Keratinocyte (primary cell): ENCODE measurements at regions not wholly inside any gene's neighbourhood (a gene's known extent, or its start where the extent isn't known, plus 50 kb on each side); places are given as distances from the start of the nearest gene placed in this dataset.

Source experiments
- DNase-seq: peaks from one replicate; pipeline ENCODE4 v3.0.0-alpha.2; 2011; ENCODE audit warnings: low read depth, missing footprints, low spot score
- FAIRE-seq: peaks from 2 replicates; lab custom pipeline; 2011; peaks lifted over from hg19 to GRCh38; lab: Jason Lieb, UNC
- H2AFZ ChIP-seq: 2 replicates; pipeline ENCODE4 v1.6.0; 2012; ENCODE audit warnings: low read length, control low read depth, inconsistent platforms; ENCODE audit not compliant: control insufficient read depth
- H3K27ac ChIP-seq: 2 replicates; pipeline ENCODE4 v1.5.1; 2011; ENCODE audit warnings: low read length; ENCODE audit not compliant: control insufficient read depth, insufficient read depth
- H3K27me3 ChIP-seq: 3 replicates; pipeline ENCODE4 v1.6.0; 2011; ENCODE audit warnings: low read length; ENCODE audit not compliant: control insufficient read depth, insufficient read depth; ENCODE audit errors: extremely low read depth
- H3K36me3 ChIP-seq, 2 experiments: 2 replicates in 1 of 2; 3 replicates in 1 of 2; pipeline ENCODE4 v1.5.1; 2011; ENCODE audit warnings: low read length in 2 of 2, mild to moderate bottlenecking in 1 of 2; ENCODE audit not compliant: control insufficient read depth in 2 of 2, insufficient read depth in 2 of 2; ENCODE audit errors: extremely low read depth in 1 of 2
- H3K4me1 ChIP-seq: 3 replicates; pipeline ENCODE4 v1.5.1; 2011; ENCODE audit warnings: low read length; ENCODE audit not compliant: control insufficient read depth, insufficient read depth; ENCODE audit errors: extremely low read depth
- H3K4me2 ChIP-seq: 3 replicates; pipeline ENCODE4 v1.6.0; 2011; ENCODE audit warnings: low read depth, low read length; ENCODE audit not compliant: control insufficient read depth, insufficient read depth; ENCODE audit errors: extremely low read depth
- H3K4me3 ChIP-seq, 3 experiments: fragments of 200-600 bp in 1 of 3; sonication (generic) in 1 of 3; 2 replicates in 2 of 3; 3 replicates in 1 of 3; pipeline ENCODE4 v1.5.1; 2011 to 2016; ENCODE audit warnings: low read length in 3 of 3, mild to moderate bottlenecking in 3 of 3, control low read depth in 2 of 3, inconsistent platforms in 1 of 3, low read depth in 1 of 3, mixed read lengths in 1 of 3, mixed run types in 1 of 3, moderate library complexity in 1 of 3; ENCODE audit not compliant: control insufficient read depth in 2 of 3, insufficient read depth in 2 of 3; ENCODE audit errors: extremely low read depth in 1 of 3
- H3K79me2 ChIP-seq: 2 replicates; pipeline ENCODE4 v1.6.0; 2012; ENCODE audit warnings: low read length; ENCODE audit not compliant: control insufficient read depth, insufficient read depth
- H3K9ac ChIP-seq: 3 replicates; pipeline ENCODE4 v1.6.0; 2011; ENCODE audit warnings: low read length; ENCODE audit not compliant: control insufficient read depth, insufficient read depth; ENCODE audit errors: extremely low read depth
- H3K9me1 ChIP-seq: 3 replicates; pipeline ENCODE4 v1.6.0; 2011; ENCODE audit warnings: low read length; ENCODE audit not compliant: control insufficient read depth, insufficient read depth; ENCODE audit errors: extremely low read depth
- H3K9me3 ChIP-seq: 2 replicates; pipeline ENCODE4 v1.5.1; 2012; ENCODE audit warnings: low read depth, low read length; ENCODE audit not compliant: control insufficient read depth
- H4K20me1 ChIP-seq: 3 replicates; pipeline ENCODE4 v1.6.0; 2011; ENCODE audit warnings: low read length; ENCODE audit not compliant: control insufficient read depth, insufficient read depth; ENCODE audit errors: extremely low read depth
- CTCF ChIP-seq, 3 experiments: IDR thresholded peaks in 1 of 3; conservative IDR thresholded peaks in 1 of 3; optimal IDR thresholded peaks in 1 of 3; 2 replicates in 2 of 3; 3 replicates in 1 of 3; pipeline versions ENCODE3 to v1.5.1; 2011; ENCODE audit warnings: low read length in 3 of 3, mild to moderate bottlenecking in 3 of 3, moderate library complexity in 2 of 3, control low read depth in 1 of 3, inconsistent platforms in 1 of 3; ENCODE audit not compliant: insufficient read depth in 2 of 3; ENCODE audit errors: extremely low read depth in 1 of 3
- EZH2 ChIP-seq: IDR thresholded peaks from one replicate; pipeline ENCODE4 v1.6.1; 2012; ENCODE audit warnings: inconsistent platforms, mild to moderate bottlenecking, low read length, moderate library complexity
- dilution Hi-C: fragments of 300-500 bp; cut with MboI; formaldehyde crosslinking; loops from one replicate; pipeline ENCODE4 v1.7.0; 2020; ENCODE audit warnings: low sequenced_read_pairs; ENCODE audit not compliant: extremely low pct_ligation_motif_present

DNA sequence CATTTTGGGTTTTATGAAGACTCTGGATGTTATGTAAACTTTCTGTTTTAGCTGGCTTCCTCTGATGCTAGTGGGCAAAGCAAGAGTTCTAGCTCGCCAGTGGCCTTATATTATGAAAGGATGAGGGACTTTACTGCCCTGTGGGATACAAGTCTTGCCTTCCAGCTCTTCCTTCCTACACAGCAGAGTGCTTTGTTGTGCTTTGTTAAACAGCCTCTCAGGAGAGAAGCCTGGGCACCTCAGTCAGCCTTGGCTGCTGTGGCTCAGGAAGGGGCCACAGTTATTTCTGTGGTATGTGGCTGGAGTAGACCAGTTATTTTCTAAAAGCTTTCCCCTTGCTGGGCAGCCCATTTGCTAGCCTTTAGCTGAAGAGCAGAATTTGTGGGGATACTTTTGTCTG lies 69.5 kb upstream of the SUCLG2 start:
- H2AFZ ChIP-seq, result no peak overlapping the region
- no peaks in the 10 kb centered on the region for H3K27me3 ChIP-seq
- DNase-seq, result no peak
- H3K9me3 ChIP-seq, result no peaks in the 10 kb centered on the region
- H3K9ac ChIP-seq, result no peak overlapping the region
- H3K4me1 ChIP-seq, result no peaks in the 10 kb centered on the region
- H3K27ac ChIP-seq, result no peak overlapping the region
- H3K79me2 ChIP-seq, result no peaks in the 10 kb centered on the region
- no peak overlapping the region for H3K4me3 ChIP-seq
- H3K9me1 ChIP-seq, result no peaks in the 10 kb centered on the region
- no peak overlapping the region for H3K4me2 ChIP-seq
- H4K20me1 ChIP-seq, result no peaks in the 10 kb centered on the region
- TF ChIP-seq EZH2 (no peak), CTCF (optimal IDR thresholded peaks at IDR 0.05 in 1 of 3, IDR thresholded peaks at IDR 0.05 in 1 of 3, conservative IDR thresholded peaks at IDR 0.05 in 1 of 3; ENCODE audit: extremely low read depth in 1 of 3, insufficient read depth in 2 of 3, low read length in 3 of 3) (no peak)
- no peaks in the 10 kb centered on the region for H3K36me3 ChIP-seq
- dilution Hi-C loops, result no loop called here
- FAIRE-seq, result no peak

GRCh38 chr3:67719333-67719732 lies 64.9 kb upstream of the SUCLG2 start:
- TF ChIP-seq CTCF (optimal IDR thresholded peaks at IDR 0.05 in 1 of 3, IDR thresholded peaks at IDR 0.05 in 1 of 3, conservative IDR thresholded peaks at IDR 0.05 in 1 of 3; ENCODE audit: extremely low read depth in 1 of 3, insufficient read depth in 2 of 3, low read length in 3 of 3) (no peak), EZH2 (no peak)
- Histone ChIP-seq H3K4me3 (no peak overlapping the region), H3K79me2 (no peaks in the 10 kb centered on the region), H3K36me3 (no peaks in the 10 kb centered on the region), H3K9ac (no peak overlapping the region), H3K9me3 (no peaks in the 10 kb centered on the region), H3K27ac (no peak overlapping the region), H3K4me1 (no peaks in the 10 kb centered on the region), H3K27me3 (no peaks in the 10 kb centered on the region), H4K20me1 (no peaks in the 10 kb centered on the region), H2AFZ (no peak overlapping the region), H3K9me1 (no peaks in the 10 kb centered on the region), H3K4me2 (no peak overlapping the region)
- FAIRE-seq (no peak), DNase-seq (no peak)
- dilution Hi-C loops, result no loop called here
